ENCODE measurements at regions not wholly inside any gene's neighbourhood (a gene's known extent, or its start where the extent isn't known, plus 50 kb on each side); places are given as distances from the start of the nearest gene placed in this dataset.

GRCh38 chrX:34218063-34218462 lies 85.9 kb upstream of the FAM47A start:
- no peak overlapping the region for H3K4me3 Mint-ChIP-seq
- TF ChIP-seq CTCF (IDR thresholded peaks at IDR 0.05) = no peak
- H3K36me3 Mint-ChIP-seq (ENCODE audit: low read depth) = no peaks in the 10 kb centered on the region
- no peak overlapping the region for H3K27ac Mint-ChIP-seq
- H3K27me3 Mint-ChIP-seq (ENCODE audit: insufficient read depth) = no peaks in the 10 kb centered on the region
- H3K4me1 Mint-ChIP-seq (ENCODE audit: low read depth) = no peaks in the 10 kb centered on the region
- no peak for DNase-seq
- peaks cover 9% of the 10 kb centered on the region for H3K9me3 Mint-ChIP-seq

- no peak for TF ChIP-seq CTCF (IDR thresholded peaks at IDR 0.05)
- no peak for DNase-seq
- H3K27ac Mint-ChIP-seq = no peak overlapping the region
- no peaks in the 10 kb centered on the region for H3K4me1 Mint-ChIP-seq (ENCODE audit: low read depth)
- H3K36me3 Mint-ChIP-seq (ENCODE audit: low read depth) = no peaks in the 10 kb centered on the region
- peaks cover 5% of the 10 kb centered on the region for H3K9me3 Mint-ChIP-seq
- H3K4me3 Mint-ChIP-seq = no peak overlapping the region
- no peaks in the 10 kb centered on the region for H3K27me3 Mint-ChIP-seq (ENCODE audit: insufficient read depth)
Observed at GRCh38 chrX:34197946-34198345, 65.8 kb upstream of the FAM47A start.

Data from HFFc6 (cell line).